ENCODE measurements at regions not wholly inside any gene's neighbourhood (a gene's known extent, or its start where the extent isn't known, plus 50 kb on each side); places are given as distances from the start of the nearest gene placed in this dataset.

- TF ChIP-seq RBFOX2 (IDR thresholded peaks at IDR 0.05; ENCODE audit: low read depth, low read length) (no peak), BACH1 (tag; IDR thresholded peaks at IDR 0.05) (no peak)
Measured at GRCh38 chr21:31520561-31521098, 138.9 kb upstream of the SOD1 start (continued).

DNA sequence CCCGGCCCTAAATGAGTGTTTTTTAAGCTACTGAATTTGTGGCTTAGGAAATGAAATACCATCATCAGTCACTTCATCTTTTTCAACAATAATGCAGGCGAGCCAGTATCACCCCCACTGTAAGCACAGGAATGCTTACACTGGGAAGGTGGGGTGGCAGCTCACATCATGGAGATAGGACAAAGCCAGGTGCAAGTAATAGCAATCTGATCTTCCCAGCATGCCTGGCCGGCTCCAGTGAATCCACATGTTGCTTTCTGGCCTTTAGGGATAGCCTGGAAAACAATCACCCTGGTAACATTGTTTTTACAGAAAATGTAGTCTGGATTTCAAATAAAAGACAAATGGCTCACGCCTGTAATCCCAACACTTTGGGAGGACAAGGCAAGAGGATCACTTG, 140.9 kb upstream of the SOD1 start:
- no peak overlapping the region for H3K27ac ChIP-seq (ENCODE audit: extremely low read depth, low read depth, low read length)
- no peak overlapping the region for H2AFZ ChIP-seq (ENCODE audit: low read depth, low read length)
- H3K4me1 ChIP-seq (replicated peaks in 1 of 2; ENCODE audit: control insufficient read depth in 2 of 2, insufficient read depth in 2 of 2, low read length in 2 of 2) = no peaks in the 10 kb centered on the region
- WGBS (ENCODE audit: insufficient coverage, low coverage, missing lambda C conversion rate) = 0% methylated on average over 4 of the region's 4 CpGs
- ATAC-seq = no peak
- intact Hi-C loops (cut with micrococcal nuclease) (no loop called here), in situ Hi-C loops (cut with MboI) (no loop called here)
- no peaks in the 10 kb centered on the region for H3K36me3 ChIP-seq (ENCODE audit: control insufficient read depth, insufficient read depth, low read length)
- H3K4me2 ChIP-seq (ENCODE audit: insufficient read depth, low read length) = no peak overlapping the region
- no peak overlapping the region for H3K4me3 ChIP-seq
- FAIRE-seq = no peak
- H3K79me2 ChIP-seq (ENCODE audit: control insufficient read depth, insufficient read depth, low read length) = no peaks in the 10 kb centered on the region
- H4K20me1 ChIP-seq (replicated peaks; ENCODE audit: control insufficient read depth, insufficient read depth, low read length) = no peaks in the 10 kb centered on the region; the same call in 1 of the 2 replicates
- POLR2A ChIA-PET = no interaction called here
- H3K9me1 ChIP-seq (ENCODE audit: control insufficient read depth, insufficient read depth, low read length) = no peaks in the 10 kb centered on the region
- DNase-seq (ENCODE audit: extremely low read depth in 1 of 4, low spot score in 3 of 4) = no peak
- H3K9ac ChIP-seq (ENCODE audit: insufficient read depth in 1 of 2, low read depth in 2 of 2, low read length in 2 of 2) = no peak overlapping the region
- peaks cover 29 to 31% of the 10 kb centered on the region in 2 experiments; a peak in 4 of 5 replicates for H3K27me3 ChIP-seq (ENCODE audit: control insufficient read depth in 2 of 2, insufficient read depth in 2 of 2, low read length in 2 of 2)
- TF ChIP-seq ATF7 (IDR thresholded peaks at IDR 0.05) = no peak
- TF ChIP-seq ELK1 (CRISPR knock-in tag; IDR thresholded peaks at IDR 0.05) = no peak
- CTCF ChIA-PET (ENCODE audit: low intra/inter-chr PET ratio) = no interaction called here
- no peaks in the 10 kb centered on the region for H3K9me3 ChIP-seq (replicated peaks; ENCODE audit: control insufficient read depth, insufficient read depth, low read depth, low read length)
- no TSS peak for BruUV-seq (replicated peaks)
